Caco-2 (cell line): ENCODE measurements at regions not wholly inside any gene's neighbourhood (a gene's known extent, or its start where the extent isn't known, plus 50 kb on each side); places are given as distances from the start of the nearest gene placed in this dataset.

Experiments
- BruUV-seq: library from RNA; stranded (reverse); fragments of 400-500 nt; replicated peaks from 2 replicates; lab custom pipeline; 2021; lab: Mats Ljungman, UMichigan
- CTCF ChIA-PET: fragments of 300-600 bp; sonication (Branson Sonifier 250); formaldehyde crosslinking; loops from one replicate; lab custom pipeline; 2022; ENCODE audit warnings: antibody characterized with exemption; lab: Charles Lee
- POLR2A ChIA-PET: fragments of 300-600 bp; sonication (Branson Sonifier 250); formaldehyde crosslinking; loops from one replicate; lab custom pipeline; 2022; ENCODE audit warnings: antibody characterized with exemption; lab: Charles Lee
- DNase-seq, 2 experiments: peaks; one replicate each; pipeline versions ENCODE4 v3.0.0 to v3.0.0-alpha.2; 2020 to 2022
- H3K27me3 ChIP-seq: replicated peaks from 2 replicates; pipeline ENCODE4 v1.6.0; 2011; ENCODE audit warnings: low read length; ENCODE audit not compliant: control insufficient read depth, insufficient read depth
- H3K36me3 ChIP-seq: 2 replicates; pipeline ENCODE4 v1.5.1; 2011; ENCODE audit warnings: low read length; ENCODE audit not compliant: control insufficient read depth, insufficient read depth
- H3K4me1 ChIP-seq: fragments of 250-450 bp; sonication (Bioruptor Pico); 2 replicates; pipeline ENCODE4 v1.5.1; 2020; ENCODE audit warnings: mild to moderate bottlenecking
- H3K4me3 ChIP-seq: 2 replicates; pipeline ENCODE4 v1.5.1; 2011; ENCODE audit warnings: low read depth, mild to moderate bottlenecking, control low read depth, low read length
- H3K9me3 ChIP-seq: fragments of 250-450 bp; sonication (Bioruptor Pico); 2 replicates; pipeline ENCODE4 v1.5.1; 2020; ENCODE audit warnings: mild to moderate bottlenecking, moderate library complexity
- H3K27ac Mint-ChIP-seq: one replicate; pipeline ENCODE4 v1.8.0; 2022; ENCODE audit warnings: mixed read lengths; ENCODE audit not compliant: unreplicated experiment
- H3K27me3 Mint-ChIP-seq: one replicate; pipeline ENCODE4 v1.8.0; 2022; ENCODE audit warnings: mixed read lengths; ENCODE audit not compliant: insufficient read depth, unreplicated experiment
- H3K36me3 Mint-ChIP-seq: one replicate; pipeline ENCODE4 v1.8.0; 2022; ENCODE audit warnings: mild to moderate bottlenecking, mixed read lengths; ENCODE audit not compliant: insufficient read depth, unreplicated experiment
- H3K4me1 Mint-ChIP-seq: one replicate; pipeline ENCODE4 v1.8.0; 2022; ENCODE audit warnings: low read depth, mixed read lengths; ENCODE audit not compliant: unreplicated experiment
- H3K4me3 Mint-ChIP-seq: one replicate; pipeline ENCODE4 v1.8.0; 2022; ENCODE audit warnings: mild to moderate bottlenecking, moderate library complexity, mixed read lengths; ENCODE audit not compliant: unreplicated experiment
- H3K9me3 Mint-ChIP-seq: one replicate; pipeline ENCODE4 v1.8.0; 2022; ENCODE audit warnings: mixed read lengths; ENCODE audit not compliant: unreplicated experiment
- CTCF ChIP-seq, 2 experiments: fragments of 200-600 bp in 1 of 2; IDR thresholded peaks; 1 replicate in 1 of 2; 2 replicates in 1 of 2; pipeline versions ENCODE4 v1.5.1 to v1.8.0; 2011 to 2022; ENCODE audit warnings: antibody characterized with exemption in 1 of 2, control low read depth in 1 of 2, inconsistent platforms in 1 of 2, low read depth in 1 of 2, low read length in 1 of 2, mild to moderate bottlenecking in 1 of 2, moderate library complexity in 1 of 2; ENCODE audit not compliant: insufficient read depth in 1 of 2, severe bottlenecking in 1 of 2, unreplicated experiment in 1 of 2
- intact Hi-C: fragments of 100-400 bp; cut with micrococcal nuclease; formaldehyde crosslinking; loops from one replicate; pipeline ENCODE4 v1.10.0; 2022; ENCODE audit not compliant: unreplicated experiment

GRCh38 chr13:89822467-89822866, 1525.0 kb upstream of the MIR17HG start:
- intact Hi-C loops = no loop called here
- no TSS peak for BruUV-seq
- Mint-ChIP-seq H3K27ac (no peak overlapping the region), H3K4me3 (no peak overlapping the region), H3K9me3 (peaks cover 6% of the 10 kb centered on the region), H3K36me3 (no peaks in the 10 kb centered on the region), H3K27me3 (no peaks in the 10 kb centered on the region), H3K4me1 (no peaks in the 10 kb centered on the region)
- Histone ChIP-seq H3K27me3 (no peaks in the 10 kb centered on the region), H3K4me3 (no peak overlapping the region), H3K4me1 (no peaks in the 10 kb centered on the region), H3K9me3 (no peaks in the 10 kb centered on the region), H3K36me3 (no peaks in the 10 kb centered on the region)
- ChIA-PET POLR2A (no interaction called here), CTCF (no interaction called here)
- TF ChIP-seq CTCF (IDR thresholded peaks at IDR 0.05; ENCODE audit: insufficient read depth in 1 of 2, low read depth in 1 of 2, low read length in 1 of 2, severe bottlenecking in 1 of 2, unreplicated experiment in 1 of 2) = no peak
- DNase-seq = no peak

GRCh38 chr13:89827552-89827951, 1519.9 kb upstream of the MIR17HG start:
- H3K9me3 ChIP-seq = no peaks in the 10 kb centered on the region
- H3K36me3 ChIP-seq = no peaks in the 10 kb centered on the region
- H3K27me3 ChIP-seq = no peaks in the 10 kb centered on the region
- intact Hi-C loops = no loop called here
- Mint-ChIP-seq H3K27me3 (no peaks in the 10 kb centered on the region), H3K27ac (no peak overlapping the region), H3K9me3 (no peaks in the 10 kb centered on the region), H3K4me3 (no peak overlapping the region), H3K4me1 (no peaks in the 10 kb centered on the region), H3K36me3 (no peaks in the 10 kb centered on the region)
- DNase-seq = no peak
- no peak overlapping the region for H3K4me3 ChIP-seq
- ChIA-PET POLR2A (no interaction called here), CTCF (no interaction called here)
- no TSS peak for BruUV-seq
- TF ChIP-seq CTCF (IDR thresholded peaks at IDR 0.05; ENCODE audit: insufficient read depth in 1 of 2, low read depth in 1 of 2, low read length in 1 of 2, severe bottlenecking in 1 of 2, unreplicated experiment in 1 of 2) = no peak
- H3K4me1 ChIP-seq = peaks cover 3% of the 10 kb centered on the region; the same call in 1 of the 2 replicates

- Histone ChIP-seq H3K4me1 (peaks cover 10% of the 10 kb centered on the region; the same call in 1 of the 2 replicates), H3K4me3 (no peak overlapping the region), H3K27me3 (no peaks in the 10 kb centered on the region), H3K9me3 (no peaks in the 10 kb centered on the region), H3K36me3 (no peaks in the 10 kb centered on the region)
- H3K4me1 Mint-ChIP-seq = no peaks in the 10 kb centered on the region
- intact Hi-C loops = no loop called here
- no peak overlapping the region for H3K4me3 Mint-ChIP-seq
- no peak overlapping the region for H3K27ac Mint-ChIP-seq
- H3K36me3 Mint-ChIP-seq = no peaks in the 10 kb centered on the region
- TF ChIP-seq CTCF (IDR thresholded peaks at IDR 0.05; ENCODE audit: insufficient read depth in 1 of 2, low read depth in 1 of 2, low read length in 1 of 2, severe bottlenecking in 1 of 2, unreplicated experiment in 1 of 2) = no peak
- ChIA-PET POLR2A (no interaction called here), CTCF (no interaction called here)
- no TSS peak for BruUV-seq
- H3K9me3 Mint-ChIP-seq = no peaks in the 10 kb centered on the region
- DNase-seq = no peak
- no peaks in the 10 kb centered on the region for H3K27me3 Mint-ChIP-seq
These were observed 1519.0 kb upstream of the MIR17HG start for GRCh38 chr13:89828506-89828905.
